IMR-90 (cell line): ENCODE measurements at regions not wholly inside any gene's neighbourhood (a gene's known extent, or its start where the extent isn't known, plus 50 kb on each side); places are given as distances from the start of the nearest gene placed in this dataset.

Source experiments
- ATAC-seq: fragments of 200-7000 bp; cut with Tn5 transposase; 2 replicates; pipeline ENCODE4 v1.9.1; 2020; ENCODE audit warnings: low read depth, mild to moderate bottlenecking, moderate library complexity
- BruUV-seq: library from RNA; stranded (reverse); fragments of 400-500 nt; replicated peaks from 2 replicates; lab custom pipeline; 2021; lab: Mats Ljungman, UMichigan
- CTCF ChIA-PET: fragments of 300-600 bp; formaldehyde crosslinking; extraction: SDS; loops from one replicate; lab custom pipeline; 2021; ENCODE audit warnings: antibody characterized with exemption; lab: Yijun Ruan, JAX
- POLR2A ChIA-PET: fragments of 300-600 bp; sonication (Branson Sonifier 250); formaldehyde crosslinking; loops from one replicate; lab custom pipeline; 2022; ENCODE audit warnings: antibody characterized with exemption; ENCODE audit not compliant: unreplicated experiment; lab: Charles Lee
- DNase-seq: peaks from one replicate; pipeline ENCODE4 v3.0.0; 2013
- H2AFZ ChIP-seq: replicated peaks from 2 replicates; pipeline ENCODE3; 2013; ENCODE audit warnings: low read length, mild to moderate bottlenecking; ENCODE audit not compliant: poor library complexity
- H2AK5ac ChIP-seq: 2 replicates; pipeline ENCODE4 v1.6.1; 2013; ENCODE audit warnings: low read depth, low read length, inconsistent platforms
- H2AK9ac ChIP-seq: replicated peaks from 2 replicates; pipeline ENCODE3; 2013; ENCODE audit warnings: mild to moderate bottlenecking, low read depth, low read length, moderate library complexity; ENCODE audit not compliant: poor library complexity
- H2BK120ac ChIP-seq: 2 replicates; pipeline ENCODE4 v1.6.1; 2013; ENCODE audit warnings: low read depth, low read length, inconsistent platforms
- H2BK15ac ChIP-seq: 3 replicates; pipeline ENCODE4 v1.6.1; 2013; ENCODE audit warnings: low read depth, low read length, inconsistent platforms
- H2BK20ac ChIP-seq: 2 replicates; pipeline ENCODE4 v1.6.1; 2013; ENCODE audit warnings: low read depth, mild to moderate bottlenecking, inconsistent platforms, low read length, moderate library complexity
- H2BK5ac ChIP-seq: 2 replicates; pipeline ENCODE4 v1.6.1; 2013; ENCODE audit warnings: mild to moderate bottlenecking, low read depth, low read length, inconsistent platforms; ENCODE audit not compliant: poor library complexity, severe bottlenecking
- H3K14ac ChIP-seq: replicated peaks from 2 replicates; pipeline ENCODE4 v1.6.1; 2013; ENCODE audit warnings: low read depth, low read length, inconsistent platforms
- H3K18ac ChIP-seq: 2 replicates; pipeline ENCODE4 v1.6.1; 2013; ENCODE audit warnings: low read depth, low read length, control low read depth
- H3K23ac ChIP-seq: 2 replicates; pipeline ENCODE4 v1.6.1; 2013; ENCODE audit warnings: low read depth, low read length, inconsistent platforms
- H3K27ac ChIP-seq: 2 replicates; pipeline ENCODE4 v1.5.1; 2013; ENCODE audit warnings: mild to moderate bottlenecking, control low read depth, low read length; ENCODE audit not compliant: insufficient read depth
- H3K27me3 ChIP-seq: 2 replicates; pipeline ENCODE4 v1.6.1; 2013; ENCODE audit warnings: low read length; ENCODE audit not compliant: control insufficient read depth, insufficient read depth
- H3K36me3 ChIP-seq: 2 replicates; pipeline ENCODE4 v1.6.1; 2013; ENCODE audit warnings: low read length, mixed read lengths; ENCODE audit not compliant: control insufficient read depth, insufficient read depth
- H3K4ac ChIP-seq: 2 replicates; pipeline ENCODE4 v1.6.1; 2013; ENCODE audit warnings: low read depth, low read length, inconsistent platforms
- H3K4me1 ChIP-seq: 2 replicates; pipeline ENCODE4 v1.6.1; 2013; ENCODE audit warnings: low read length, mixed read lengths; ENCODE audit not compliant: control insufficient read depth, insufficient read depth
- H3K4me2 ChIP-seq: 2 replicates; pipeline ENCODE4 v1.6.1; 2013; ENCODE audit warnings: low read depth, mild to moderate bottlenecking, control low read depth, low read length, moderate library complexity
- H3K4me3 ChIP-seq: 2 replicates; pipeline ENCODE4 v1.5.1; 2013; ENCODE audit warnings: low read depth, mild to moderate bottlenecking, control low read depth, low read length, moderate library complexity; ENCODE audit not compliant: insufficient read depth
- H3K56ac ChIP-seq: 2 replicates; pipeline ENCODE4 v1.6.1; 2013; ENCODE audit warnings: low read length, inconsistent platforms; ENCODE audit not compliant: insufficient read depth; ENCODE audit errors: extremely low read depth
- H3K79me1 ChIP-seq, 2 experiments: 2 replicates each; pipeline ENCODE4 v1.6.1; 2013; ENCODE audit warnings: low read length in 2 of 2, inconsistent platforms in 1 of 2, low read depth in 1 of 2
- H3K9ac ChIP-seq: 2 replicates; pipeline ENCODE4 v1.6.1; 2013; ENCODE audit warnings: low read depth, low read length, control low read depth
- H3K9me1 ChIP-seq: 2 replicates; pipeline ENCODE4 v1.6.1; 2013; ENCODE audit warnings: low read length, inconsistent platforms; ENCODE audit not compliant: insufficient read depth
- H3K9me3 ChIP-seq: 2 replicates; pipeline ENCODE4 v1.6.1; 2013; ENCODE audit warnings: low read length; ENCODE audit not compliant: control insufficient read depth, insufficient read depth
- H4K20me1 ChIP-seq: 2 replicates; pipeline ENCODE4 v1.6.1; 2013; ENCODE audit warnings: low read length, inconsistent platforms; ENCODE audit not compliant: insufficient read depth
- H4K5ac ChIP-seq: 2 replicates; pipeline ENCODE4 v1.6.1; 2013; ENCODE audit warnings: mild to moderate bottlenecking, low read depth, low read length, control low read depth
- H4K8ac ChIP-seq, 2 experiments: 2 replicates each; pipeline ENCODE4 v1.6.1; 2013; ENCODE audit warnings: low read depth in 2 of 2, low read length in 2 of 2, control low read depth in 1 of 2, inconsistent platforms in 1 of 2
- H4K91ac ChIP-seq: 2 replicates; pipeline ENCODE4 v1.6.1; 2013; ENCODE audit warnings: low read depth, low read length, inconsistent platforms; ENCODE audit not compliant: insufficient read depth
- BHLHE40 ChIP-seq: fragments of 150-350 bp; IDR thresholded peaks from 2 replicates; pipeline ENCODE4 v1.6.1; 2016; ENCODE audit warnings: mild to moderate bottlenecking, low read depth, low read length
- ELK1 ChIP-seq: fragments of 150-350 bp; IDR thresholded peaks from 2 replicates; pipeline ENCODE4 v1.6.1; 2016; ENCODE audit warnings: low read depth, mild to moderate bottlenecking, low read length, moderate library complexity, borderline replicate concordance
- POLR2A ChIP-seq: IDR thresholded peaks from 2 replicates; pipeline ENCODE4 v1.6.1; 2012; ENCODE audit warnings: mild to moderate bottlenecking, low read depth, low read length
- RCOR1 ChIP-seq: IDR thresholded peaks from 2 replicates; pipeline ENCODE4 v1.6.1; 2012; ENCODE audit warnings: mild to moderate bottlenecking, low read length, improper control_type of control experiment; ENCODE audit not compliant: insufficient replicate concordance
- WGBS, 2 experiments: methylation state at CpG; one replicate each; pipeline versions ENCODE4 v1.1.5 to v1.1.7; 2013; ENCODE audit warnings: missing lambda C conversion rate in 2 of 2; ENCODE audit not compliant: insufficient read length in 1 of 2; ENCODE audit errors: extremely low coverage in 2 of 2; 5-methylcytosine and 5-hydroxymethylcytosine counted together
- dilution Hi-C: fragments of 300-500 bp; cut with HindIII; formaldehyde crosslinking; loops from one replicate; pipeline ENCODE4 v1.14.3; 2018; ENCODE audit warnings: low sequenced_read_pairs; ENCODE audit not compliant: unreplicated experiment
- in situ Hi-C: fragments of 300-500 bp; cut with MboI; formaldehyde crosslinking; loops from 3 replicates; pipeline ENCODE4 v1.14.3; 2019; ENCODE audit warnings: low sequenced_read_pairs, inconsistent platforms, mixed read lengths
- intact Hi-C: fragments of 100-400 bp; cut with micrococcal nuclease; formaldehyde crosslinking; loops from 2 replicates; pipeline ENCODE4 v1.10.0; 2022

GRCh38 chr12:28800129-28800528 lies 348.9 kb upstream of the FAR2 start:
- no CpG with 5 or more reads among the region's 1 CpG for WGBS, 2 experiments
- no peak overlapping the region for H3K4me3 ChIP-seq
- POLR2A ChIA-PET = no interaction called here
- no peak overlapping the region for H2BK120ac ChIP-seq
- no peak overlapping the region for H3K56ac ChIP-seq
- no peak overlapping the region for H2AK9ac ChIP-seq
- H3K9me1 ChIP-seq = 0 out of 2 replicates have a peak, but pooled peaks cover 4% of the 10 kb centered on the region
- DNase-seq (no peak), ATAC-seq (no peak)
- no peak overlapping the region for H2AFZ ChIP-seq
- dilution Hi-C loops = no loop called here
- no peak overlapping the region for H4K91ac ChIP-seq
- CTCF ChIA-PET = no interaction called here
- H4K5ac ChIP-seq = no peak overlapping the region
- no peak overlapping the region for H3K4ac ChIP-seq
- H4K8ac ChIP-seq = no peak overlapping the region
- no TSS peak for BruUV-seq
- no peaks in the 10 kb centered on the region for H3K9me3 ChIP-seq
- no peaks in the 10 kb centered on the region for H3K36me3 ChIP-seq
- no peak overlapping the region for H2BK15ac ChIP-seq
- H3K27me3 ChIP-seq = no peaks in the 10 kb centered on the region
- no peak overlapping the region for H3K4me2 ChIP-seq
- H2BK5ac ChIP-seq = no peak overlapping the region
- no peaks in the 10 kb centered on the region for H3K4me1 ChIP-seq
- no peak overlapping the region for H3K14ac ChIP-seq
- no peak overlapping the region for H3K23ac ChIP-seq
- H3K79me1 ChIP-seq = no peaks in the 10 kb centered on the region
- H2AK5ac ChIP-seq = no peak overlapping the region
- no peak for TF ChIP-seq ELK1
- TF ChIP-seq POLR2A = no peak
- no peak for TF ChIP-seq RCOR1
- TF ChIP-seq BHLHE40 = no peak
- no peak overlapping the region for H2BK20ac ChIP-seq
- H3K9ac ChIP-seq = no peak overlapping the region
- H3K18ac ChIP-seq = no peak overlapping the region
- intact Hi-C loops = no loop called here
- no peaks in the 10 kb centered on the region for H4K20me1 ChIP-seq
- in situ Hi-C loops = no loop called here
- no peak overlapping the region for H3K27ac ChIP-seq
